SKM-1 treated with dmso at 0.1 percent for 144 hours (cell line): ENCODE measurements at regions not wholly inside any gene's neighbourhood (a gene's known extent, or its start where the extent isn't known, plus 50 kb on each side); places are given as distances from the start of the nearest gene placed in this dataset.

Experiments
- DNase-seq: peaks from one replicate; lab custom pipeline; 2025; ENCODE audit not compliant: unreplicated experiment; lab: John Stamatoyannopoulos, UW

DNA sequence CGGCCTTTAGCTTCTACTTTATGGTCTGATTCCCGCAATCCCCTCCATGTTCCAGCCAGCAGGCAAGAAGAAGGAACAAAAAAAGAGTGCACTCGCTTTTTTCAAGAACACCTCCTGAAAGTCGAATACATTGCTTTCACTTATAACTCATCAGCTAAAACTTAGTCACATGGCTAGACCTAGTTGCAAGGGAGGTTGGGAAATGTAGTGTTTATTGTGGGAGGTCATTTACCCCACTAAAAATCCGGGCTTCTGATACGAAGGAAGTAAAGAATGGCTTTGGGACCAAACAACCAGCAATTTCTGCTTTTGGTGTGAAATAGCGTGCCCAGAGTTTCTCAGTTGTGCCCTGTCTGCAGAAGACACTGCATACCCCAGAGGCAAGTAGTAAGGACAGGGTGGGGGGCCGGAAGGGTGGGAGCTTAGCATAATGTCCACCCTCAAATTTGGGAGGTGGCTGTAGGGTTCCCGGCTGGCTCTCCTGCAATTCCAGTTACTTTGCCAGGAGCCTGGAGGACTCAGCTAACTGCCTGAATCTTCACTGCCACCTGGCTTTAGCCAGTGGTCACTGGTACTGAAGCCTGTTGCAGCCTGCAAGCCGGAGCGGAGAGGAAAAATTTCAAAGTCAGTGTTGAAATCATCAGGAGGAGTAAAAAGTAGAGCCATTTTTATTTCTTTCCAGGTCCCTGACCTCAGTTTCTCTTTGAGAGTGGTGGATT, 57.7 kb upstream of the F3 start:
- DNase-seq, result no peak

- DNase-seq, result no peak
Observed at GRCh38 chr1:94597701-94598100, 56.1 kb upstream of the F3 start.

DNA sequence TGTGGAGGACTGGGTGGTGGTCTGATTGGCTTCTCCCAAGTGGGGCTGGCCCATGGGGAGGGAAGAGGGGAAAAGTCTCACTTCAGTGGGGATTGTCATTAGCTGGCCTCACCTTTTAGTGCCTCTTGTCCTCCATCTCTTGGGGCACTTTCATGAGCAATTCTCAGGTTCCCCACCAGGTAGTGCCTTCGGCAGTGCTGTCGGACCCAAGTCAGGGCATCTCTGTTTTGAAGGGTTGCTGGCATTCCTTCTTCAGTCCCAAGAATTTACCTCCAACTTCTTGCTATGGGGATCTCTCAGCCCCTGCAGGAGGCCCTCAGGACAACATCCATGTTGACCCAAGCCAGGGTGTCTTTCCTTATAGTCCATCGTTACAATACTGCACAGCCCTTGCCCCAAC, 54.7 kb upstream of the F3 start:
- no peak for DNase-seq

DNA sequence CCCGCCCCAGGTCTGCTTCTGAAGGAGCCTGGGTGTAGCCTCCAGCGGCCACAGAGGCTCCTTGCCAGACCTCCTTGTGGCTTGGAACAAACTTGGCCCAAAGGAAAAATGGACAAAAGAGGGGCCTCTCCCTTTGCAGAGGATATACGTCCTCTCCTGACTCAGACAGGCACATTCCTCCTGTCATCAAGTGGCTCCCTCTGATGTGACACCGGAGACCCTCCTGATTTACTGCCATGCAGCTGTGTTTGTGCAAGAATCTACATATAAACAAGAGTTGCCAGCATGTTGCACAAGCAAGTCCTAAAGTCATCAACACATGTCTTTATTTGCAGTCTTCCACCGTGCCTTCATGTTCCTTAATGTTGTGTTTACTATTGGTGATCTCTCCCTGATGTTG, 54.1 kb upstream of the F3 start:
- no peak for DNase-seq

DNA sequence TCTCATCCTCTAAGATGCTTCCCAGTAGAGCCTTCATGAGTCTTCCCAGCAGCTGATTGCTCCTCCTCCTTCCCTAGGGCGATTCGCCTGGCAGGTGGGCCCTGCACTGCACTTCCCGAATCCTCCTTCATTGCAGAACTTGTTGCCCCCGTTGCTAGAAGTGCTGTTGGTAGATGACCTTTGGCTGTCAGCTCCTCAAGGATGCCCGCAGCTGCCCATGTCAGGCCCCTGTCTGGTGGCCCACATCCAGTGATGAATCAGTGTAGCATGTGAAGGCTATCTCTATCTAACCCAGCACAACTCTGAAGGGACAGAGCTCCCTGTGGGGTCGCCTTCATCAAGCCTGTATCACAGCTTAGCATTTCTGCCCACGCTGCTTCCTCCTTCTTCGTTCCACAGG, 52.1 kb upstream of the F3 start:
- no peak for DNase-seq

DNA sequence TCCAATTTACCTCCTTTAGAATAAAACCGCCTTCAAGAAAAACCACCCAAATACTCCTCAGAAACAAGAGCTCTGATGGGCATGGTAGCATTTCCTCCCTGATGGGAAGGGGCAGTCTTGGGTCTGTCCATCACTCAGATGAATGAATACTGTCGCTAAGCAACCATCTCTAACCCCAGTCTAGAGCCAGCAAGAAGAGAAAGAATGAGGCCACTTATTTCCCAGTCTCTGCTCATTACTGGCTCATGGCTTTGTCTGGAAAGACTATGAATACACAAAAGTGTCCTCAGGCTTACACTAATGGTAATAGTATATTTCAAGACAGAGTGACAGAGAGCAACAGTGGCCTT, 51.0 kb upstream of the F3 start:
- no peak for DNase-seq

DNA sequence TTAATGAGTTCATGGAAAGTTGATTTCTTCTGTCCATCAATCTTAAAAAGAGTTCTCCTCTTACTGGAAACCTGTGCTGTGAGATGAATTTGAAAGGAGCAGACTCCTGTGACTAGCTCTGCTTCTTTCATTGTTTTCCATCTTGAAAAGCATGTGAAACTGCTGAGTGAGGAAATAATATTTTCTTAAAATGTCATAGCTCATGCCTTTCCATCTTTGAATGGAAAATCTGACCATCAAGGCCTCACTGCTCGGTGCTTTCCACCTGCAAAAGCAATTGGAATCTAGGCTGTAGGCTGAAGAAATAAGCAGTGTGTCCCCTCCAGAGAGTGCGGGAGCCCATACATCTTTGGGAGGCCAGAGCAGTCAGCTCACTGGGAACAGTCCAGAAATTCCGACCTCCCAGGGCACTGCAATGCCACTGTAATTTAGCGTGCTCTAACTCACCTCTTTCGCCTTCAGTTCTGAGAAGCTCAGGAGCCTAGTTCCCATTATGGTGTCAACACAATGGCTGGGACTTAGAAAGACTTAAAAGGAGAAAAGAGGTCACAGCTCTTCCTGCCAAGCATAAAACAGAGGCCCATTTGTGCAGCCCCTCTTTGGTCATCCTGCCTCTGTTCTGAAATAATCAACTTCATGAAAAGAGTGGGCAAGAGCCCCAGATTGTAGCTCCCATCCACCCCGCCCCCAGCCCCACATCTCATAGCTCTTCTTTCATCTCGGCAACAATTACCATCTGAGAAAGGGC, 50.4 kb upstream of the F3 start:
- no peak for DNase-seq
